ENCODE measurements at regions not wholly inside any gene's neighbourhood (a gene's known extent, or its start where the extent isn't known, plus 50 kb on each side); places are given as distances from the start of the nearest gene placed in this dataset.

GRCh38 chr7:35384761-35385700 lies 131.1 kb upstream of the TBX20 start:
- intact Hi-C loops (cut with DNase I; ENCODE audit: low total_unique reads), result no loop called here
- WGBS, 2 donors, result 62 to 80% methylated on average over 10 of the region's 10 CpGs
- DNase-seq (ENCODE audit: low spot score in 2 of 2), result no peak
- H3K4me3 ChIP-seq (ENCODE audit: low read depth, poor library complexity, severe bottlenecking), result no peak overlapping the region
- TF ChIP-seq POLR2A (IDR thresholded peaks at IDR 0.05) (no peak), CTCF (IDR thresholded peaks at IDR 0.05) (no peak)

- intact Hi-C loops (cut with DNase I; ENCODE audit: low total_unique reads), result no loop called here
- no peak overlapping the region for H3K4me3 ChIP-seq (ENCODE audit: low read depth, poor library complexity, severe bottlenecking)
- no peak for DNase-seq (ENCODE audit: low spot score in 2 of 2)
- WGBS, 2 donors, result 81 to 85% methylated on average over 6 of the region's 6 CpGs
- TF ChIP-seq POLR2A (IDR thresholded peaks at IDR 0.05) (no peak), CTCF (IDR thresholded peaks at IDR 0.05) (no peak)
Measured at GRCh38 chr7:35380739-35381224, 126.9 kb upstream of the TBX20 start.

GRCh38 chr7:35379481-35379880 lies 125.6 kb upstream of the TBX20 start:
- intact Hi-C loops (cut with DNase I; ENCODE audit: low total_unique reads), result no loop called here
- DNase-seq (ENCODE audit: low spot score in 2 of 2), result peak in 1 of 2 donors; percentile 19
- TF ChIP-seq CTCF (IDR thresholded peaks at IDR 0.05), result no peak
- TF ChIP-seq POLR2A (IDR thresholded peaks at IDR 0.05), result no peak
- 77 to 91% methylated on average over 3 of the region's 3 CpGs for WGBS, 2 donors
- H3K4me3 ChIP-seq (ENCODE audit: low read depth, poor library complexity, severe bottlenecking), result no peak overlapping the region

GRCh38 chr7:35375516-35375915 lies 121.6 kb upstream of the TBX20 start:
- TF ChIP-seq POLR2A (IDR thresholded peaks at IDR 0.05) (no peak), CTCF (IDR thresholded peaks at IDR 0.05) (no peak)
- DNase-seq (ENCODE audit: low spot score in 2 of 2), result no peak
- H3K4me3 ChIP-seq (ENCODE audit: low read depth, poor library complexity, severe bottlenecking), result no peak overlapping the region
- 83 to 84% methylated on average over 5 of the region's 5 CpGs for WGBS, 2 donors
- intact Hi-C loops (cut with DNase I; ENCODE audit: low total_unique reads), result no loop called here

DNA sequence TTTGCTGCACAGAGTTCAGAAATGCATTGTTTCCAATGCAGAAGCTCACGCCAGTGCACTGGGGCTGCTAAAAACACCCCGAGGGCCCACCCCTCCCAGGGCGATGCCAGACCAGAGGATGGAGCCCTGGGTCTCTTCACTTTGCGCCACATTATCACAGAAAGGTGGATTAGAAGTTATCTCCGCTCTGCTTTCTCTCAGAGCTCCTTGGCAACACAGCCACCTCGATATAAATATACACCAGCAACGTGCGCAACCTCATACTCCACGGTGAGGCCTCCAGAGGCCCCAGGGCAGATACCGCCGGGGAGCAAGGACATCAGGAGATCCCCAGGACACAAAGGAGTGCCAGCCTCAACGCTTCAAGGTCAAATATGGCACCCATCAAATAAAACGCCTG lies 121.0 kb upstream of the TBX20 start:
- intact Hi-C loops (cut with DNase I; ENCODE audit: low total_unique reads), result no loop called here
- WGBS, 2 donors, result 82% methylated on average over 13 of the region's 13 CpGs

More for the DNA sequence above, 121.0 kb upstream of the TBX20 start:
- no peak overlapping the region for H3K4me3 ChIP-seq (ENCODE audit: low read depth, poor library complexity, severe bottlenecking)
- TF ChIP-seq CTCF (IDR thresholded peaks at IDR 0.05), result no peak
- no peak for TF ChIP-seq POLR2A (IDR thresholded peaks at IDR 0.05)
- DNase-seq (ENCODE audit: low spot score in 2 of 2), result no peak
